ENCODE measurements at regions not wholly inside any gene's neighbourhood (a gene's known extent, or its start where the extent isn't known, plus 50 kb on each side); places are given as distances from the start of the nearest gene placed in this dataset.
"Not testable (repeated sequence)": the region's sequence is repeated elsewhere in the genome, so short reads cannot be mapped to it uniquely, and the experiment has no call there.

DNA sequence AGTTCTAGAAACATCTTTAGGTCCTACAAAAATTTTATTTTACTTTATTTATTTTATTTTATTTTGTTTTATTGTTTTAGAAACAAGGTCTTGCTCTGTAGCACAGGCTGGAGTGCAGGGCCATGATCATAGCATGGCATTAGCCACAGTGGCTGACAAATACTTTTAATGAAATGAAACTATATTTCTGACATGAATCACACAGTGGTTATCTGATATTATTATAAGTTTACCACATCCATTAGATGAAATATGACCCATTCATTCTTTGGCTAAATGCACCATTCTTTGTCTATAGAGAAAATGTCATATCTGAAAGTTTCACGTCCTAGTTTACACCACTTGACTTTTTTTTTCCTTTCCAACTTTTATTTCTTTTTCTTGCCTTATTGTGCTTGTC, 613.4 kb upstream of the ADAMTS5 start:
- no peak for DNase-seq

- DNase-seq, result no peak
Measured at GRCh38 chr21:27578741-27579265, 611.9 kb upstream of the ADAMTS5 start.

DNA sequence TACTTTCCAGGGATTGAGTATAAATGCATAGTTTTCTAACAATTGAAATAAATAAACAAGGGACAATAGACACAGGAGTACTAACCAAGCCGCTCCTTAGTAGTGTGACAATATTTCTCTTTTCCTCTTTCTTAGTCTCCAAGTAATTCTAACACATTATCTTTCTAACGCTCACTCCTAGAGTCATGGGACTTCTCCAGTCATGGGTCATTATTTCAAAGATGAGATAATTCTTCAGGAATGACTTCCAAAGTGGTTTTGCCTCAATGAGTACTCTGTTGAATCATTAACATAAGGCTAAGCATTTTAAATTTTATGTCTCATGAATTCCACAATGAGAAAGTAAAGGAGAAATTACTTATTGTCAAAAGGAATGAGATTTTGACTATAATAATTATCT, 605.8 kb upstream of the ADAMTS5 start:
- DNase-seq, result no peak

DNA sequence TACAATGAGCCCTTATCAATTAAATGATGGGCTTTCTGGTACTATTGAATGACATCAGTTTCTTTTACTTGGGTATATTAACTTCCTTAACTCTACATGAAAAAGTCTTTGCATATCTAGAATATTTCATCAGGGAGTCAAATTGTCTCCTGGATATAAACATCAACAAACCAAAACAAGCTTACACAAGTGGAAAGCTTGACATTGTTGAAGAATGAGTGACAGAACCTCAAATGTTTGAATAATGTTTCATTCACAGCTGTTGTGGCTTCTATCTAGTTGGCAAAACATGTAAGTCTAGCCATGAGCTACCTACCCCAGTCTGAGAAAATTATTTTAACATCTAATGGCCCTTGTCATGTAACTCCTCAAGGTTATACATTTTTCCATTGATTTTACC, 604.8 kb upstream of the ADAMTS5 start:
- DNase-seq, result no peak

- DNase-seq, result no peak
Measured at GRCh38 chr21:27570306-27570868, 603.5 kb upstream of the ADAMTS5 start.

DNA sequence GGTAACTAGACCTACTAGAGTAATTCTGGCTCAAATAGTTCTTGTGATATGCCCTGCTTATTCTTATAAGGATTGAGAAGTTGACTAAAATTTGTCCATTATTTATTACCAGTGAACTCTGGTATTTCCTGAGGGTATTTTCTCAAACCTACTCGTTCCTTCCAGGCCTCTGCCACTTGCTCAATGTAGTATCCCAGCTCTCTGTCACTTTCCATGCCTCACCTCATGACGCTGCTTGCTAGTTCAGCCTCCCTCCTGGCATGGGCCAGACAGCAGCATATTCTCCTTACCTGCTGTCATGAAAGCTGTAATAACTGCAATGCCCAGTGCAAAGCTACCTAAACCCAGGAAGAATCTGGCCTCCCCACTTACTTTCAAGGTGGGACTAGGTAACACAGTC, 602.9 kb upstream of the ADAMTS5 start:
- DNase-seq, result no peak

DNA sequence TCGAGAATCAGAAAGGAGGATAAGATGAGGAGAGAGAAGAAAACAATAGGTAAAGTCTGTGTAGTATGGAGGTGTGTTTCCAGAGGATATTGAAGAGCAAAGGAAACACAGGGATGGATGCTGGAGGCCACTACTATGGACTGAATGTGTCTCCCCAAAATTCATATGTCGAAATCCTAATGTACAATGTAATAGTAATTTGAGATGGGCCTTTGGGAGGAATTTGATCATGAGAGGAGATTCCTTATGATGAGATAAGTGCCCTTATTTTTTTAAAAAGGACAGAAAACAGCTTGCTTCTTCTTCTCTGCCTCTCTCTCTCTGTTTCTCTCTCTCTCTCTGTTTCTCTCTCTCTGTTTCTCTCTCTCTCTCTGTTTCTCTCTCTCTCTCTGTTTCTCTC, 602.2 kb upstream of the ADAMTS5 start:
- no peak for DNase-seq

DNA sequence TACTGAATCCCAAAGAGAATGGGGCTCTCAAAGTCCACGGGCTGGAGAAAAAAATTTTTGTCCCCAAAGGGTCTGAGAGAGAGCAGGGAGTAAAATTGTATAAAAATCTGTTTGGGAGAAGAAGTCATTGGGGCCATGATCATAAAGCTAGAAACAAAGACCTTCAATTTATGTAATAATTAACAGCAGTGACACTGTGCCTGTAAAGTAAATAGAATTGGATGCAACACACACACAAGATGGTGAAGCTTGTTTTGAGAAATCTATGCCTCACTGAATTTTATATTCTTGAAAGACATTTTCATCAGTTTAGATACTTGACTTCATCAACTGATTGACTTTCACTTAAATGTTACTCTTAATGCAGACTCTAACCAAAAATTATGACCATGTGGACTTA, 600.5 kb upstream of the ADAMTS5 start:
- no peak for DNase-seq

GRCh38 chr21:27566521-27566920, 599.6 kb upstream of the ADAMTS5 start:
- DNase-seq, result no peak

DNA sequence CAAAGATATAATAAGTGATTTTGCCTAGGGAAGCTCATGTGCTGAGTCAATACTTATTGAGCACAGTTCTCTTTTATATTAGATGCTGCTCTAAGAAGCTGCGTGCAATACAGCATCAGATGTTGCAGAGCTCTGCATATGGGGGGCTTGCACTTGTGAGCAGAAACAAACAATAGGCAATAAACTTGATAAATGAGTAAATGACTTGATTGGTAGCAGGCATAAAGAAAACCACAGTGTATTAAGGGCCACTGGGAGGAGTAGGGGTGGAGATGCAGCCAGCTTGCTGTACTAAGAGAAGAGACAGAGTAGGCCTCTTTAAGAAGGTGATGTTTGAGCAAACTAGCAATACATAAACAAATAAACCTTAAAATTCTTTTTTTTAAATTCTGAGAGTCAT, 598.5 kb upstream of the ADAMTS5 start:
- DNase-seq, result no peak

DNA sequence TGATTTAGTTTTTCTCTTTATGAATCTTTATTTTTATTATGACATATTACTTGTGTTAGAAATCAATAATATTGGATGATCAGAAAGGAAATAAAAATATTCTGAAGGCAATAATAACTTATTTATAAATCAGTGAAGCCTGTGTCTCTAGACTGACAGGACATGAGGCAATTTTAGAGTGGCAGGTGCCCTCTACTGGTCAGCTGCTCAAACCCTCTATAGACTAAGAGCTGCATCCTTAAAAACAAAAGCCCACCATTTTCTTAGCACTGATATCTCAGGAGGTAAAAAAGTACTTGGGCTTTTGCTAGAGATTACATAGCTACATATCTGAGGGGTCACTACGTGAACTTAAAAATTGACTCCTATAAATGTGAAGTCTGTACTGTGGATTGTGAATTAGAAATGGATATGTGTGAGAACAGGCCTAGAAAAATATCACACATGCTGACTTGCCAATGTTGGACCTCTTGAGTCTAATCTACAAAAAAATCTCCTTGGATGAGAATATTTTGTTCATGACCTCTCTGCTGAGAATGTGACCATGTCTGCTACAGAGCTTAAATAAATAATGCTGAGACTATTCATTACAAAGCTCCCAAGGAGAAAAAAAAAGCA, 597.9 kb upstream of the ADAMTS5 start:
- peak; percentile 15 for DNase-seq

GRCh38 chr21:27562303-27562702, 595.4 kb upstream of the ADAMTS5 start:
- DNase-seq, result no peak

DNA sequence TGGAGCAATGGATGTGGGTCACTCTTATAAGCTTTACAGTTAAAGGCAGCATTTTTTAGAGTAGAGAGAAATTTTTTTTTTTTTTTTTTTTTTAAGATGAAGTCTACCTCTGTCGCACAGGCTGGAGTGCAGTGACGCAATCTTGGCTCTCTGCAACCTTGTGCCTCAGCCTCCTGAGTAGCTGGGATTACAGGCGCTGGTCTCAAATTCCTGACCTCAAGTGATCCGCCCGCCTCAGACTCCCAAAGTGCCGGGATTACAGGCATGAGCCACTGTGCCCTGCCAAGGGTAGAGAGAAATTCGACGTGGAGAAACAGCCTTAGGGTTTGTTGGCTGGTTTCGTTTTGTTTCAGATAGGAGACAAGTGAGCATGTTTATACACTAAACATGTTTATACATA, 594.2 kb upstream of the ADAMTS5 start:
- DNase-seq, result no peak

DNA sequence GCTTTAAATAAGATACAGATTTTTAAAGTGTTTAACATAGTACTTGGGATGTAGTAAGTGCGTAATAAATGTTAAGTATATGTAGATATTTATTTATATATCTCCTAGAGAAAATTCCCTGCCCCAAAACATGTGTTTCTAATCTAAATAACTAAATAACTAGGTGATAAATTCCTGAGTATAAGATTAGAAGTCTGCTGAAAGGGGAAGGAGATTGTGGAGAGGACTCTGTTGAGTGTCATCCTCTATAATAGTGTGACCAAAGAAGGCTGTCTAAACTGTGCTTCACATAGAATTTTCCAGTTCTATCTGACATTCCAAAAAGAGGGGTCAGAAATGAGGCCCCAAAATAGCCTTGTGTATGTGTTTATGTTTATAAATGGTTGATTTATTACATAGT, 590.5 kb upstream of the ADAMTS5 start:
- DNase-seq, result no peak

- no peak for DNase-seq
Measured at GRCh38 chr21:27555996-27556395, 589.1 kb upstream of the ADAMTS5 start.

DNA sequence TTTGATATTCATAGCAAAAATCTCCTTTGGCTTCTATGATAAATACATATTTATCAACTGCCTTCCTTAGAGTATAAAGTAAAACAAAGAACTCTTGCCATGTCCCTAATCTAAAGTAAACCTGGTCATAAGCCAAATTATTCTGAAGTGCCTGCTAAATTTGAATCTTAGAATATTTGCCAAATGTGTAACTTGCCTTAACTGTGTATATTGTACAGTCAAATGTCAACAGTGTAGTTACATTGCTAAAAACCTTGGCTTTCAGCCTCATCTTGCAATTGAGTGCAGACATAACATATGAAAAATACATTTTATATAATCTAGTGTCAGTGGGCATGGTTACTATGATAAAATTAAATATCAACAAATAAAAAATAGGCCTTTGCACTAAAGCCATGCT, 583.4 kb upstream of the ADAMTS5 start:
- no peak for DNase-seq

GRCh38 chr21:27548486-27548885, 581.6 kb upstream of the ADAMTS5 start:
- no peak for DNase-seq

DNA sequence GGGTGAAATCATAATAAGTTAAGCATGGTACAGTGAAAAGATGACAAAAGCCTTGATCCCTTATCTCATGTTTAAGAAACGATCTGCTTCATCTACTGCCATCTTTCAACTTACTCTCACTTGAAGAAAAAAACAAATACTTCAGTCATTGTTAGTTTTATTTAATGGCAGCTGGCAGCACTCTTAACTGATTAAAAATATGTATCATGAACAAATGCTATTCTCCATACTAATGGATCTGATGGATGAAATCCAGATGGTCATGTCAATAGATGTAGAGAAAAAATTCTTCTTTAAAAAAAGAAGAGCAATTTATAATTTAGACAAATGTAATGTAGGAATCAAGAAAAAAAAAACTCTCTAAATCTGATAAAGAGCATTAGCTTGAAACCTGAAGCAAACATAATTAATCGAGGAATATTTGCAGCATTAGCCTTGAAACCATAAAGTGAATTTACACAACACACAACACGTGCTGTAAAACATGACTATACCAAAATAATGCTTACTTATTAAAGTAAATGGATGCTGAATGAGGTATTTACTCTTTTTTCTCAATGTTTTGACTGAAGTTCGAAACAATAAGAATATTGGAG, 579.0 kb upstream of the ADAMTS5 start:
- no peak for DNase-seq

GRCh38 chr21:27542126-27542525, 575.2 kb upstream of the ADAMTS5 start:
- not testable (repeated sequence) for DNase-seq

DNA sequence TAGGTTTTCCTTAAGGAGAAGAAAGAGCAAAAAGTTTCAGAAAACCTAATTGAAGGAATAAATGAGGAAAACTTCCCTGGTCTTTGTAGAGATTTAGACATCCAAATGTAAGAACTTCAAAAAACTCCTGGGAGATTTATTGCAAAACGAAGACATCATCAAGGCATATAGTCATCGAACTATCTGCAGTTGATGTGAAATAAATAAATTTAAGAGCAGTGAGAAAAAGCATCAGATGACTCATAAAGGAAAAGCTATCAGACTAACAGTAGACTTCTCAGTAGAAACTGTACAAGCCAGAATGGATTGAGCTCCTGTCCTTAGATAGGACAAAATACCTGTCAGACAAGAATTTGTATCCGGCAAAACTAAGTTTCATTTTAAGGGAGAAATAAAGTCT, 569.4 kb upstream of the ADAMTS5 start:
- no peak for DNase-seq

GRCh38 chr21:27535188-27535587, 568.3 kb upstream of the ADAMTS5 start:
- DNase-seq, result no peak

- no peak for DNase-seq
Measured at GRCh38 chr21:27534206-27534605, 567.3 kb upstream of the ADAMTS5 start.

DNA sequence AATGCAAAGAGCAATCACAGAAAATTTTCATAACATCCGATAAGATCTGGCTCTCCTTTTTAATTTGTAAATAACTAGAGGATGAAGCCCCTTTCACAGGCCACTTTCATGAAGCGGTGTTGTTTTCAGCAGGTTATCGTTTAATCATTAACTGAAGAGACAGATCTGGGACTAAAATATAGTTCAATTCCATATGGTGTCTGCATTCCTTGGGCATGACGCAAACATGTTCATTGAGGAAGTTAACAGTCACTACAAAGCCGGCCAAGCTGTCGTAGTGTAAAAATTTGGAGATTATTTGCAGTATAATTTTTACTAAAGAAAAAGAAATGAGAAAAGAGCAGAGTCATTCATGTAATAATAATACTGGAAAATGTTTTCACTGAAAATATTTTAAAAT, 565.2 kb upstream of the ADAMTS5 start:
- DNase-seq, result no peak

DNA sequence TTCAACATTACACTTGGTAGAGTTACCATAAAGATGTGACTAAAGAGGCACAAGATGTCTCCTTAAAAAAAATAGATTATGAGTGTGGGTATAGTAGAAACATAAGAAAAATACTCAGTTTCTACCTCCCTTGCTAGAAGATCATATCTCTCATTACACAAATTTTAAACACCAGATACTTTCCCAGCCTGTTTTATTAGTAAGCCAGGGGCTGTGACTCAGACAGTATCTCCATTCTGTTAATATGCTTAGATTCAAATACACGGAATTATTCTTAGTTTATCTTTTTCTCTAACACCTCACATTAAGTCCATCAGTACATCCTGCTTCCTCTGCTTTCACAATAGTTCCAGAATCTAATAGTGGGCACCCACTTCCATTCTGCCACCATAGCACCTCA, 561.8 kb upstream of the ADAMTS5 start:
- DNase-seq, result no peak

- no peak for DNase-seq
Measured at GRCh38 chr21:27526451-27526850, 559.6 kb upstream of the ADAMTS5 start.

Measured in activated CD4-positive, alpha-beta T cell treated with anti-CD3 and anti-CD28 coated beads, Interleukin-10, Interleukin-2, amounts not matched to agents 100 ng/mL and 50 ng/mL, durations not matched to agents 16 hours and 8 hours (primary cell).